ENCODE measurements at regions not wholly inside any gene's neighbourhood (a gene's known extent, or its start where the extent isn't known, plus 50 kb on each side); places are given as distances from the start of the nearest gene placed in this dataset.

- H3K27ac ChIP-seq (replicated peaks) = no peak overlapping the region
- TF ChIP-seq POLR2AphosphoS5 (IDR thresholded peaks at IDR 0.05; ENCODE audit: low read depth) (no peak), REST (IDR thresholded peaks at IDR 0.05; ENCODE audit: insufficient replicate concordance, low read depth) (no peak), SPI1 (IDR thresholded peaks at IDR 0.05; ENCODE audit: borderline replicate concordance, low read depth) (no peak), GABPA (IDR thresholded peaks at IDR 0.05; ENCODE audit: low read depth) (no peak), CTCF (IDR thresholded peaks at IDR 0.05; ENCODE audit: insufficient read depth, low read length) (no peak)
- no peak for DNase-seq (ENCODE audit: low read depth in 1 of 2, low spot score in 1 of 2)
- no peak overlapping the region for H3K4me3 ChIP-seq (replicated peaks; ENCODE audit: insufficient read depth, low read length)
- peaks cover 15% of the 10 kb centered on the region for H3K27me3 ChIP-seq (ENCODE audit: insufficient read depth, poor library complexity, severe bottlenecking)
Observed at GRCh38 chr1:62953633-62954032, 169.7 kb downstream of the ATG4C start.

GRCh38 chr1:62954758-62955157 lies 170.8 kb downstream of the ATG4C start:
- TF ChIP-seq CTCF (IDR thresholded peaks at IDR 0.05; ENCODE audit: insufficient read depth, low read length) (no peak), REST (IDR thresholded peaks at IDR 0.05; ENCODE audit: insufficient replicate concordance, low read depth) (no peak), GABPA (IDR thresholded peaks at IDR 0.05; ENCODE audit: low read depth) (no peak), SPI1 (IDR thresholded peaks at IDR 0.05; ENCODE audit: borderline replicate concordance, low read depth) (no peak), POLR2AphosphoS5 (IDR thresholded peaks at IDR 0.05; ENCODE audit: low read depth) (no peak)
- no peak for DNase-seq (ENCODE audit: low read depth in 1 of 2, low spot score in 1 of 2)
- Histone ChIP-seq H3K27ac (replicated peaks) (no peak overlapping the region), H3K4me3 (replicated peaks; ENCODE audit: insufficient read depth, low read length) (no peak overlapping the region), H3K27me3 (ENCODE audit: insufficient read depth, poor library complexity, severe bottlenecking) (peaks cover 15% of the 10 kb centered on the region)

- DNase-seq (ENCODE audit: low read depth in 1 of 2, low spot score in 1 of 2) = no peak
- Histone ChIP-seq H3K27me3 (ENCODE audit: insufficient read depth, poor library complexity, severe bottlenecking) (peaks cover 15% of the 10 kb centered on the region), H3K27ac (replicated peaks) (no peak overlapping the region), H3K4me3 (replicated peaks; ENCODE audit: insufficient read depth, low read length) (no peak overlapping the region)
- no peak for TF ChIP-seq REST (IDR thresholded peaks at IDR 0.05; ENCODE audit: insufficient replicate concordance, low read depth)
- TF ChIP-seq CTCF (IDR thresholded peaks at IDR 0.05; ENCODE audit: insufficient read depth, low read length) = no peak
- no peak for TF ChIP-seq GABPA (IDR thresholded peaks at IDR 0.05; ENCODE audit: low read depth)
- TF ChIP-seq SPI1 (IDR thresholded peaks at IDR 0.05; ENCODE audit: borderline replicate concordance, low read depth) = no peak
- no peak for TF ChIP-seq POLR2AphosphoS5 (IDR thresholded peaks at IDR 0.05; ENCODE audit: low read depth)
Observed at GRCh38 chr1:62955666-62956065, 171.7 kb downstream of the ATG4C start.
